ENCODE measurements at regions not wholly inside any gene's neighbourhood (a gene's known extent, or its start where the extent isn't known, plus 50 kb on each side); places are given as distances from the start of the nearest gene placed in this dataset.

GRCh38 chr1:157196245-157196543, 58.0 kb upstream of the ETV3 start:
- Histone ChIP-seq H3K27me3 (replicated peaks; ENCODE audit: insufficient read depth) (no peaks in the 10 kb centered on the region), H3K9me3 (no peaks in the 10 kb centered on the region), H3K4me3 (no peak overlapping the region), H3K4me1 (ENCODE audit: control insufficient read depth in 1 of 2, low read depth in 2 of 2) (no peaks in the 10 kb centered on the region), H3K27ac (no peak overlapping the region), H3K36me3 (no peaks in the 10 kb centered on the region)
- DNase-seq (ENCODE audit: low spot score) (no peak), ATAC-seq (ENCODE audit: insufficient number of reproducible peaks, low FRiP score, low read depth) (no peak)
- TF ChIP-seq CTCF (IDR thresholded peaks at IDR 0.05): no peak

- no peak for ATAC-seq (ENCODE audit: insufficient number of reproducible peaks, low FRiP score, low read depth)
- Histone ChIP-seq H3K36me3 (no peaks in the 10 kb centered on the region), H3K9me3 (no peaks in the 10 kb centered on the region), H3K4me1 (ENCODE audit: control insufficient read depth in 1 of 2, low read depth in 2 of 2) (no peaks in the 10 kb centered on the region), H3K27ac (no peak overlapping the region), H3K4me3 (no peak overlapping the region), H3K27me3 (replicated peaks; ENCODE audit: insufficient read depth) (no peaks in the 10 kb centered on the region)
- DNase-seq (ENCODE audit: low spot score): no peak
- TF ChIP-seq CTCF (IDR thresholded peaks at IDR 0.05): no peak
These were observed 57.5 kb upstream of the ETV3 start for GRCh38 chr1:157195521-157196244.

GRCh38 chr1:157194731-157195520, 56.7 kb upstream of the ETV3 start:
- no peaks in the 10 kb centered on the region for H3K36me3 ChIP-seq
- no peak overlapping the region for H3K27ac ChIP-seq
- H3K4me1 ChIP-seq (ENCODE audit: control insufficient read depth in 1 of 2, low read depth in 2 of 2): no peaks in the 10 kb centered on the region
- no peak overlapping the region for H3K4me3 ChIP-seq
- no peak for DNase-seq (ENCODE audit: low spot score)
- TF ChIP-seq CTCF (IDR thresholded peaks at IDR 0.05): no peak
- ATAC-seq (ENCODE audit: insufficient number of reproducible peaks, low FRiP score, low read depth): no peak
- H3K9me3 ChIP-seq: no peaks in the 10 kb centered on the region
- no peaks in the 10 kb centered on the region for H3K27me3 ChIP-seq (replicated peaks; ENCODE audit: insufficient read depth)

GRCh38 chr1:157193702-157194391, 55.7 kb upstream of the ETV3 start:
- H3K27me3 ChIP-seq (replicated peaks; ENCODE audit: insufficient read depth): no peaks in the 10 kb centered on the region
- H3K36me3 ChIP-seq: no peaks in the 10 kb centered on the region
- no peak overlapping the region for H3K27ac ChIP-seq
- H3K4me3 ChIP-seq: no peak overlapping the region
- no peaks in the 10 kb centered on the region for H3K4me1 ChIP-seq (ENCODE audit: control insufficient read depth in 1 of 2, low read depth in 2 of 2)
- no peaks in the 10 kb centered on the region for H3K9me3 ChIP-seq
- no peak for ATAC-seq (ENCODE audit: insufficient number of reproducible peaks, low FRiP score, low read depth)
- no peak for TF ChIP-seq CTCF (IDR thresholded peaks at IDR 0.05)
- no peak for DNase-seq (ENCODE audit: low spot score)

GRCh38 chr1:157193219-157193618, 55.0 kb upstream of the ETV3 start:
- no peaks in the 10 kb centered on the region for H3K36me3 ChIP-seq
- H3K27me3 ChIP-seq (replicated peaks; ENCODE audit: insufficient read depth): no peaks in the 10 kb centered on the region
- DNase-seq (ENCODE audit: low spot score): no peak
- TF ChIP-seq CTCF (IDR thresholded peaks at IDR 0.05): no peak
- H3K9me3 ChIP-seq: no peaks in the 10 kb centered on the region
- H3K4me3 ChIP-seq: no peak overlapping the region
- ATAC-seq (ENCODE audit: insufficient number of reproducible peaks, low FRiP score, low read depth): no peak
- no peak overlapping the region for H3K27ac ChIP-seq
- no peaks in the 10 kb centered on the region for H3K4me1 ChIP-seq (ENCODE audit: control insufficient read depth in 1 of 2, low read depth in 2 of 2)

Measured in thoracic aorta (tissue), 2 donors.